ENCODE measurements at regions not wholly inside any gene's neighbourhood (a gene's known extent, or its start where the extent isn't known, plus 50 kb on each side); places are given as distances from the start of the nearest gene placed in this dataset.

DNA sequence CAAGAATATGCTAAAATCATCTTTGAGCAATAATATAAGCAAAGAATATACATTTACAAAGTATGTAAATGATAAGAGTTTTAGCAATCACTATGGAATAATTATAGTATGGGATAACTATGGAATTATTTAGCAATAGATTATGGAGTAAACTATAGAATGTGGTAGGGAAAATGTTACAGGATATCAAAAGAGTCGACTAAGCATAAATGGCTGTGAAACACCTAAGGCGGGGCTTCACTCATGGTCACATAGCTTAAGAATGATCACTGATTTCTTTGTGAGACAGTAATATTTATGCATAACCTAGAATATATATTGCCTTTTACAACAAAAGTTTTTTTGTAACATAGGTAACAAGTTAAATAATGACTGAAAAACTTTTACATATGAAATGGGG lies 2049.7 kb downstream of the ARAP2 start:
- no TSS peak for BruUV-seq (replicated peaks)
- POLR2A ChIA-PET (ENCODE audit: low non-redundant PET) = no interaction called here

DNA sequence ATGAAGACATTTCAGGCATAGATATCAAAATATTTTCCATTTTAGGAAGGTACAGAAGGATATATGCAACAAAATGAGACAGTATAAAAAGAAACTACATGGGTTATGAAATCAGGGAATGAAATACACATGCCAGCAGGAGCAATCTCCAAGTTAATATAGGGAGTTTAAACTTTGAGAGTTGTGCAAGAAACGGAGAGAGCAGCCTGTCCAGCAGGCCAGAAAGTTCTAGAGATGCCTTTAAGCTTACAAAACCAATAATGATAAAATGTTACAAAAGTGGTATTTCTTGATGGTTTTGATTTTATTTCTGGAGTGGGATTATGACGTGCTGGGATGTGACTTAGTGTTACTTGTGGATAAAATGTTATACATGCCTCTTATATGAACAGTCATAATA lies 2047.9 kb downstream of the ARAP2 start:
- POLR2A ChIA-PET (ENCODE audit: low non-redundant PET) = no interaction called here
- BruUV-seq (replicated peaks) = no TSS peak
- Histone ChIP-seq H3K4me3 (ENCODE audit: low read depth, low read length, poor library complexity, severe bottlenecking) (no peak overlapping the region), H3K36me3 (ENCODE audit: insufficient read depth, low read length, poor library complexity, severe bottlenecking) (no peaks in the 10 kb centered on the region), H3K27ac (ENCODE audit: low read depth, low read length, poor library complexity, severe bottlenecking) (no peak overlapping the region), H3K4me1 (ENCODE audit: insufficient read depth, low read length, poor library complexity, severe bottlenecking) (no peaks in the 10 kb centered on the region), H3K27me3 (replicated peaks; ENCODE audit: insufficient read depth, low read depth, low read length, poor library complexity) (no peaks in the 10 kb centered on the region), H3K9me3 (ENCODE audit: low read depth, low read length, poor library complexity, severe bottlenecking) (peaks cover 9% of the 10 kb centered on the region)
- no peak for DNase-seq (ENCODE audit: low spot score)
- CTCF ChIA-PET = no interaction called here
- TF ChIP-seq, protein P1, sequence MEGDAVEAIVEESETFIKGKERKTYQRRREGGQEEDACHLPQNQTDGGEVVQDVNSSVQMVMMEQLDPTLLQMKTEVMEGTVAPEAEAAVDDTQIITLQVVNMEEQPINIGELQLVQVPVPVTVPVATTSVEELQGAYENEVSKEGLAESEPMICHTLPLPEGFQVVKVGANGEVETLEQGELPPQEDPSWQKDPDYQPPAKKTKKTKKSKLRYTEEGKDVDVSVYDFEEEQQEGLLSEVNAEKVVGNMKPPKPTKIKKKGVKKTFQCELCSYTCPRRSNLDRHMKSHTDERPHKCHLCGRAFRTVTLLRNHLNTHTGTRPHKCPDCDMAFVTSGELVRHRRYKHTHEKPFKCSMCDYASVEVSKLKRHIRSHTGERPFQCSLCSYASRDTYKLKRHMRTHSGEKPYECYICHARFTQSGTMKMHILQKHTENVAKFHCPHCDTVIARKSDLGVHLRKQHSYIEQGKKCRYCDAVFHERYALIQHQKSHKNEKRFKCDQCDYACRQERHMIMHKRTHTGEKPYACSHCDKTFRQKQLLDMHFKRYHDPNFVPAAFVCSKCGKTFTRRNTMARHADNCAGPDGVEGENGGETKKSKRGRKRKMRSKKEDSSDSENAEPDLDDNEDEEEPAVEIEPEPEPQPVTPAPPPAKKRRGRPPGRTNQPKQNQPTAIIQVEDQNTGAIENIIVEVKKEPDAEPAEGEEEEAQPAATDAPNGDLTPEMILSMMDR (conservative IDR thresholded peaks at IDR 0.05; ENCODE audit: low read depth, low read length) = no peak
- no peak for TF ChIP-seq EZH2 (IDR thresholded peaks at IDR 0.05; ENCODE audit: borderline replicate concordance, low read depth, low read length, poor library complexity, severe bottlenecking)
- intact Hi-C loops (cut with micrococcal nuclease; ENCODE audit: unreplicated experiment) = no loop called here

More for the DNA sequence above, 2049.7 kb downstream of the ARAP2 start:
- CTCF ChIA-PET = no interaction called here
- no peak overlapping the region for H3K27ac ChIP-seq (ENCODE audit: low read depth, low read length, poor library complexity, severe bottlenecking)
- TF ChIP-seq, protein P1 (conservative IDR thresholded peaks at IDR 0.05; ENCODE audit: low read depth, low read length) = no peak
- TF ChIP-seq EZH2 (IDR thresholded peaks at IDR 0.05; ENCODE audit: borderline replicate concordance, low read depth, low read length, poor library complexity, severe bottlenecking) = no peak
- H3K9me3 ChIP-seq (ENCODE audit: low read depth, low read length, poor library complexity, severe bottlenecking) = peaks cover 9% of the 10 kb centered on the region
- H3K4me3 ChIP-seq (ENCODE audit: low read depth, low read length, poor library complexity, severe bottlenecking) = no peak overlapping the region
- H3K36me3 ChIP-seq (ENCODE audit: insufficient read depth, low read length, poor library complexity, severe bottlenecking) = no peaks in the 10 kb centered on the region
- intact Hi-C loops (cut with micrococcal nuclease; ENCODE audit: unreplicated experiment) = no loop called here
- DNase-seq (ENCODE audit: low spot score) = no peak
- no peaks in the 10 kb centered on the region for H3K27me3 ChIP-seq (replicated peaks; ENCODE audit: insufficient read depth, low read depth, low read length, poor library complexity)
- no peaks in the 10 kb centered on the region for H3K4me1 ChIP-seq (ENCODE audit: insufficient read depth, low read length, poor library complexity, severe bottlenecking)

DNA sequence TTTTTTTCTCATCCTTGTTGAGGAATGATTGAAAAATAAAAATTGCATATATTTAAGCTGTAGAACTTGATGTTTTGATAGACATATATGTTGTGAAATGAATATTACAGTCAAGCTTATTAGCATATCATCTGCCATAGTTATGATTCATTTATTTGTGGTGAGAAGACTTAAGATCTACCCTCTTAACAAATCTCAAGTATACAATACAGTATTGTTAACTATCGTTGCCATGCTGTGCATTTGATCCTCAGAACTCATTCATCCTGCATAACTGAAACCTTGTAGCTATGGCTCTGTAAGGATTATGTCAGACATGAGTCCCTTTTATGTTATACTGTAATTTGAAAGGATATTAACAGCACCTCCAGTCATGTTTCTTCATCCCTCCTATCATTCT lies 2045.3 kb downstream of the ARAP2 start:
- no TSS peak for BruUV-seq (replicated peaks)
- ChIA-PET CTCF (no interaction called here), POLR2A (ENCODE audit: low non-redundant PET) (interaction anchor here (0.5 kb wide), 1 partner anchor 223 kb away, joined by 3 read pairs; no protein-coding TSS in a partner anchor)
- no peaks in the 10 kb centered on the region for H3K36me3 ChIP-seq (ENCODE audit: insufficient read depth, low read length, poor library complexity, severe bottlenecking)
- no peak for DNase-seq (ENCODE audit: low spot score)
- no peak for TF ChIP-seq EZH2 (IDR thresholded peaks at IDR 0.05; ENCODE audit: borderline replicate concordance, low read depth, low read length, poor library complexity, severe bottlenecking)
- TF ChIP-seq, protein P1 (conservative IDR thresholded peaks at IDR 0.05; ENCODE audit: low read depth, low read length) = no peak
- H3K9me3 ChIP-seq (ENCODE audit: low read depth, low read length, poor library complexity, severe bottlenecking) = peaks cover 9% of the 10 kb centered on the region
- no peak overlapping the region for H3K4me3 ChIP-seq (ENCODE audit: low read depth, low read length, poor library complexity, severe bottlenecking)
- no peaks in the 10 kb centered on the region for H3K4me1 ChIP-seq (ENCODE audit: insufficient read depth, low read length, poor library complexity, severe bottlenecking)
- H3K27me3 ChIP-seq (replicated peaks; ENCODE audit: insufficient read depth, low read depth, low read length, poor library complexity) = no peaks in the 10 kb centered on the region
- intact Hi-C loops (cut with micrococcal nuclease; ENCODE audit: unreplicated experiment) = no loop called here
- H3K27ac ChIP-seq (ENCODE audit: low read depth, low read length, poor library complexity, severe bottlenecking) = no peak overlapping the region
